GM18517 (cell line): ENCODE measurements at regions not wholly inside any gene's neighbourhood (a gene's known extent, or its start where the extent isn't known, plus 50 kb on each side); places are given as distances from the start of the nearest gene placed in this dataset.
"Not testable (repeated sequence)": the region's sequence is repeated elsewhere in the genome, so short reads cannot be mapped to it uniquely, and the experiment has no call there.

Source experiments
- ATAC-seq: cut with Tn5 transposase; IDR thresholded peaks from one replicate; pipeline ENCODE4 v1.9.1; 2021; ENCODE audit warnings: mild to moderate bottlenecking, moderate library complexity; ENCODE audit not compliant: unreplicated experiment

DNA sequence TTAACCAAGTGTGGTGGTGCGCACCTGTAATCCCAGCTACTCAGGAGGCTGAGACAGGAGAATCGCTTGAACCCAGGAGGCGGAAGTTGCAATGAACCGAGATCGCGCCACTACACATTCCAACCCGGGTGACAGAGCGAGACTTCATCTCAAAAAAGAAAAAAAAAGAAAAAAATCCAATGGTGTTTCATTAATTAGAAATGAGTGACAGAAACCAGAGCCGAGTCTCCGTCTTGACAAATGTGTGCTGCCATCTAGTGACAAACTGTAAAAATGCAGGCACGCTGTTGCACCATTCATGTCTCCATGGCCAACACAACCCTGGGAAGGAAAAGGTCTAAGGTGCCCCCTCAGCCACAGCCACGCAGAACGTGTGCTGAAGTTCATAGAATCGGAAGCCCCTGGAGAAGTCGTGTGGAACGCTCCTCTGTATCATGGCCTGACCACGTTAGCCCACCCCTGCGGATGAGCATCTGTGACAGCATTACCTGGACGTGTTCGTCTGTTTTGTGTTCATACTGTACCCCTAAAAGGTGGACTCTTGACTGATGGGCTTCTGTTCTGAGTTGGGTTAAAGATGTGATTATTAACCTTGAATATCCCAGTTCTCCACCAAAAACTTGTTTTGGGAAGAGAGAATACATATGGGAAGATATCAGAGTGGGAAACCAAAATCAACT, 94.9 kb downstream of the LYZL2 start:
- ATAC-seq: no peak

DNA sequence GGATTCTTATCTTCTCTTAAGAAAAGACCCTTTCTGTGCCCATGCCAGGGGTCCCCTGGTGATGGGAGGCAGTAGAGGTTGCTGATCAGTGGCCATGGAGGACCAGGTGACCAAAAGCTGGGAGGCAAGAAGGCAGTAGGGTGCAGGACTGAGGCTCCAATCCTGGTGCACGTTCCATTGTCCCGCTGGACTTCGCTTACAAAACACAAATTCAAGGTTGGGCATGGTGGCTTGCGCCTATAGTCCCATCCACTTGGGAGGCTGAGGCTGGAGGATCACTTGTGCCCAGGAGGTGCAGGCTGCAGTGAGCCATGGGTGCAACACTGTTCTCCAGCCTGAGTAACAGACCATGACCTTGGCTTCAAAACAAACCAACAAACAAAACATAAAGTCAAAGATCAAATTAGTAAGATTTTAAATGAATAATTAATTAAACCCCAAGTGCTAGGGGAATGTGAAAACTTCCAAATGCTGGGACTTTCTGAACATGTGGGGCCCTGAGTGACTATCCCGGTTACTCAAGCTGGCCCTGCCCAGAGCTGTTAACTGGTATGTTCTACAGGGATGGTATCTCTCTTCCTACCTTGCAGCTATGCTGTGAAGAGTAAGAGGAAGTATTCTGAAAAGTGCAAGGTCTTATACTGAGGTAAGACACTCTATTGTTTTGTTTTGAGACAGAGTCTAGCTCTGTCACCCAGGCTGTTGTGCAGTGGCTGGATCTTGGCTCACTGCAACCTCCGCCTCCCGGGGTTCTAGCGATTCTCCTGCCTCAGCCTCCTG, 97.6 kb downstream of the LYZL2 start:
- ATAC-seq: no peak

GRCh38 chr10:30529373-30529998, 95.5 kb downstream of the MAP3K8 start:
- peak; percentile 74 for ATAC-seq

DNA sequence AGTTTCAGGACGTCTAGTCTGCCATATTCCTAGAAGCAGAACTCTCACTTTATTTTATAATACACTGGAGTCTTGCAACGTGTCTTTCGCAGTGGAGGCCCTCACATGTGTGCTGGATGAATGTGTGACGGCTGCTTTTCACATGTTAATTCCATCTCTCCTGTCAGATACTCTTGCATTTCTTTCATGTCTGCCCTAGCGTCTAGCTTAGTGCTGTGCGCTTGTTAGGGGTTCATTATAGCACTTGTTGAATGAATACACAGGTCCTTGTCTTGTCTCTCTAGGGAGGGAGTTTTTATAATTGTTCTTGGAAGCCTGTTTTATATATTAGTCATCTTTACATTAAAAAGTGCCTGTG, 94.4 kb downstream of the MAP3K8 start:
- ATAC-seq: no peak

- no peak for ATAC-seq
These were observed 93.8 kb downstream of the MAP3K8 start for GRCh38 chr10:30527623-30528428.

- not testable (repeated sequence) for ATAC-seq
These were observed 88.7 kb downstream of the MAP3K8 start for GRCh38 chr10:30522661-30523078.

GRCh38 chr10:30518907-30519306, 84.9 kb downstream of the MAP3K8 start:
- no peak for ATAC-seq
